ENCODE measurements at regions not wholly inside any gene's neighbourhood (a gene's known extent, or its start where the extent isn't known, plus 50 kb on each side); places are given as distances from the start of the nearest gene placed in this dataset.

DNA sequence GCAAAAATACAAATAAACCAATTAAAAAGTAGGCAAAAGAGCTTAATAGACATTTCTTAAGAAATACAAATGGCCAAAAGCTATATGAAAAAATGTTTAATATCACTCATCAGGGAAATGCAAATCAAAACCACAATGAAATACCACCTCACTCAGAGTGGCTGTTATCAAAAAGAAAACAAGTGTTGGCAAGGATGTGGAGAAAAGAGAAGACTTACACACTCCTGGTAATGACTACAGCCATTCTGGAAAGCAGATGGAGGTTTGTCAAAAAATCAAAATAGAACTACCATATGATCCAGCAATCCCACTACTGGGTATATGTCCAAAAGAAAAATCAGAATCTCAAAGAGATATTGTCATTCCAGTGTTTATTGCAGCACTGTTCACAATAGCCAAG lies 223.5 kb upstream of the SLC10A2 start:
- intact Hi-C loops (cut with micrococcal nuclease): no loop called here
- ChIA-PET CTCF (no interaction called here), RAD21 (ENCODE audit: low non-redundant PET in 1 of 2, low total read pairs in 2 of 2, uncharacterized antibody in 2 of 2, unreplicated experiment in 2 of 2) (no interaction called here), POLR2A (no interaction called here)
- Histone ChIP-seq H3K4me2 (ENCODE audit: low read length) (no peak overlapping the region), H3K79me2 (ENCODE audit: insufficient read depth, low read length) (no peaks in the 10 kb centered on the region), H3K4me3 (replicated peaks in 1 of 2; ENCODE audit: low read depth in 1 of 2, low read length in 2 of 2) (no peak overlapping the region), H3K36me3 (ENCODE audit: control insufficient read depth in 1 of 2, insufficient read depth in 2 of 2, low read length in 2 of 2) (no peaks in the 10 kb centered on the region), H3K27ac (ENCODE audit: low read depth, low read length) (no peak overlapping the region), H3K27me3 (ENCODE audit: insufficient read depth, low read length) (no peaks in the 10 kb centered on the region), H2AFZ (ENCODE audit: low read depth, low read length, poor library complexity, severe bottlenecking) (no peak overlapping the region), H3K9ac (ENCODE audit: low read length) (no peak overlapping the region), H4K20me1 (ENCODE audit: insufficient read depth) (no peaks in the 10 kb centered on the region), H3K9me2 (ENCODE audit: insufficient read depth) (no peaks in the 10 kb centered on the region), H3K4me1 (ENCODE audit: control insufficient read depth in 1 of 2, insufficient read depth in 2 of 2, low read length in 2 of 2) (no peaks in the 10 kb centered on the region), H3K9me3 (ENCODE audit: control insufficient read depth in 1 of 2, insufficient read depth in 1 of 2, low read depth in 1 of 2, low read length in 2 of 2) (no peaks in the 10 kb centered on the region)
- no peak for DNase-seq (ENCODE audit: low read depth, low spot score)
- TF ChIP-seq, protein P1, sequence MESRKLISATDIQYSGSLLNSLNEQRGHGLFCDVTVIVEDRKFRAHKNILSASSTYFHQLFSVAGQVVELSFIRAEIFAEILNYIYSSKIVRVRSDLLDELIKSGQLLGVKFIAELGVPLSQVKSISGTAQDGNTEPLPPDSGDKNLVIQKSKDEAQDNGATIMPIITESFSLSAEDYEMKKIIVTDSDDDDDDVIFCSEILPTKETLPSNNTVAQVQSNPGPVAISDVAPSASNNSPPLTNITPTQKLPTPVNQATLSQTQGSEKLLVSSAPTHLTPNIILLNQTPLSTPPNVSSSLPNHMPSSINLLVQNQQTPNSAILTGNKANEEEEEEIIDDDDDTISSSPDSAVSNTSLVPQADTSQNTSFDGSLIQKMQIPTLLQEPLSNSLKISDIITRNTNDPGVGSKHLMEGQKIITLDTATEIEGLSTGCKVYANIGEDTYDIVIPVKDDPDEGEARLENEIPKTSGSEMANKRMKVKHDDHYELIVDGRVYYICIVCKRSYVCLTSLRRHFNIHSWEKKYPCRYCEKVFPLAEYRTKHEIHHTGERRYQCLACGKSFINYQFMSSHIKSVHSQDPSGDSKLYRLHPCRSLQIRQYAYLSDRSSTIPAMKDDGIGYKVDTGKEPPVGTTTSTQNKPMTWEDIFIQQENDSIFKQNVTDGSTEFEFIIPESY (IDR thresholded peaks at IDR 0.05; ENCODE audit: extremely low read depth, insufficient replicate concordance, low read length): no peak
- TF ChIP-seq POLR2A (IDR thresholded peaks at IDR 0.05; ENCODE audit: borderline replicate concordance, extremely low read depth, insufficient read depth, insufficient read length) (no peak), RAD21 (IDR thresholded peaks at IDR 0.05; ENCODE audit: low read depth) (no peak), TCF7L2 (IDR thresholded peaks at IDR 0.05; ENCODE audit: borderline replicate concordance, extremely low read depth, insufficient read depth, insufficient read length) (no peak), EZH2phosphoT487 (IDR thresholded peaks at IDR 0.05; ENCODE audit: borderline replicate concordance) (no peak), POLR2AphosphoS5 (IDR thresholded peaks at IDR 0.05; ENCODE audit: low read depth, low read length) (no peak), SRF (IDR thresholded peaks at IDR 0.05; ENCODE audit: low read depth) (no peak), ELF1 (IDR thresholded peaks at IDR 0.05; ENCODE audit: borderline replicate concordance, low read depth) (no peak), ZFX (IDR thresholded peaks at IDR 0.05) (no peak), SP1 (IDR thresholded peaks at IDR 0.05; ENCODE audit: low read depth) (no peak), ZNF274 (IDR thresholded peaks at IDR 0.05; ENCODE audit: low read depth, low read length) (no peak), FOSL1 (IDR thresholded peaks at IDR 0.05; ENCODE audit: low read depth) (no peak), YY1 (IDR thresholded peaks at IDR 0.05; ENCODE audit: extremely low read depth, insufficient replicate concordance, low read depth, low read length) (no peak), EZH2 (IDR thresholded peaks at IDR 0.05) (no peak)
- TF ChIP-seq, protein P2, sequence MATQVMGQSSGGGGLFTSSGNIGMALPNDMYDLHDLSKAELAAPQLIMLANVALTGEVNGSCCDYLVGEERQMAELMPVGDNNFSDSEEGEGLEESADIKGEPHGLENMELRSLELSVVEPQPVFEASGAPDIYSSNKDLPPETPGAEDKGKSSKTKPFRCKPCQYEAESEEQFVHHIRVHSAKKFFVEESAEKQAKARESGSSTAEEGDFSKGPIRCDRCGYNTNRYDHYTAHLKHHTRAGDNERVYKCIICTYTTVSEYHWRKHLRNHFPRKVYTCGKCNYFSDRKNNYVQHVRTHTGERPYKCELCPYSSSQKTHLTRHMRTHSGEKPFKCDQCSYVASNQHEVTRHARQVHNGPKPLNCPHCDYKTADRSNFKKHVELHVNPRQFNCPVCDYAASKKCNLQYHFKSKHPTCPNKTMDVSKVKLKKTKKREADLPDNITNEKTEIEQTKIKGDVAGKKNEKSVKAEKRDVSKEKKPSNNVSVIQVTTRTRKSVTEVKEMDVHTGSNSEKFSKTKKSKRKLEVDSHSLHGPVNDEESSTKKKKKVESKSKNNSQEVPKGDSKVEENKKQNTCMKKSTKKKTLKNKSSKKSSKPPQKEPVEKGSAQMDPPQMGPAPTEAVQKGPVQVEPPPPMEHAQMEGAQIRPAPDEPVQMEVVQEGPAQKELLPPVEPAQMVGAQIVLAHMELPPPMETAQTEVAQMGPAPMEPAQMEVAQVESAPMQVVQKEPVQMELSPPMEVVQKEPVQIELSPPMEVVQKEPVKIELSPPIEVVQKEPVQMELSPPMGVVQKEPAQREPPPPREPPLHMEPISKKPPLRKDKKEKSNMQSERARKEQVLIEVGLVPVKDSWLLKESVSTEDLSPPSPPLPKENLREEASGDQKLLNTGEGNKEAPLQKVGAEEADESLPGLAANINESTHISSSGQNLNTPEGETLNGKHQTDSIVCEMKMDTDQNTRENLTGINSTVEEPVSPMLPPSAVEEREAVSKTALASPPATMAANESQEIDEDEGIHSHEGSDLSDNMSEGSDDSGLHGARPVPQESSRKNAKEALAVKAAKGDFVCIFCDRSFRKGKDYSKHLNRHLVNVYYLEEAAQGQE (IDR thresholded peaks at IDR 0.05; ENCODE audit: low read depth): no peak
- TF ChIP-seq, protein P3, sequence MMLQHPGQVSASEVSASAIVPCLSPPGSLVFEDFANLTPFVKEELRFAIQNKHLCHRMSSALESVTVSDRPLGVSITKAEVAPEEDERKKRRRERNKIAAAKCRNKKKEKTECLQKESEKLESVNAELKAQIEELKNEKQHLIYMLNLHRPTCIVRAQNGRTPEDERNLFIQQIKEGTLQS (IDR thresholded peaks at IDR 0.05): no peak
- TF ChIP-seq, protein P4, sequence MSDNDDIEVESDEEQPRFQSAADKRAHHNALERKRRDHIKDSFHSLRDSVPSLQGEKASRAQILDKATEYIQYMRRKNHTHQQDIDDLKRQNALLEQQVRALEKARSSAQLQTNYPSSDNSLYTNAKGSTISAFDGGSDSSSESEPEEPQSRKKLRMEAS (IDR thresholded peaks at IDR 0.05): no peak
- TF ChIP-seq, protein P5, sequence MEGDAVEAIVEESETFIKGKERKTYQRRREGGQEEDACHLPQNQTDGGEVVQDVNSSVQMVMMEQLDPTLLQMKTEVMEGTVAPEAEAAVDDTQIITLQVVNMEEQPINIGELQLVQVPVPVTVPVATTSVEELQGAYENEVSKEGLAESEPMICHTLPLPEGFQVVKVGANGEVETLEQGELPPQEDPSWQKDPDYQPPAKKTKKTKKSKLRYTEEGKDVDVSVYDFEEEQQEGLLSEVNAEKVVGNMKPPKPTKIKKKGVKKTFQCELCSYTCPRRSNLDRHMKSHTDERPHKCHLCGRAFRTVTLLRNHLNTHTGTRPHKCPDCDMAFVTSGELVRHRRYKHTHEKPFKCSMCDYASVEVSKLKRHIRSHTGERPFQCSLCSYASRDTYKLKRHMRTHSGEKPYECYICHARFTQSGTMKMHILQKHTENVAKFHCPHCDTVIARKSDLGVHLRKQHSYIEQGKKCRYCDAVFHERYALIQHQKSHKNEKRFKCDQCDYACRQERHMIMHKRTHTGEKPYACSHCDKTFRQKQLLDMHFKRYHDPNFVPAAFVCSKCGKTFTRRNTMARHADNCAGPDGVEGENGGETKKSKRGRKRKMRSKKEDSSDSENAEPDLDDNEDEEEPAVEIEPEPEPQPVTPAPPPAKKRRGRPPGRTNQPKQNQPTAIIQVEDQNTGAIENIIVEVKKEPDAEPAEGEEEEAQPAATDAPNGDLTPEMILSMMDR (IDR thresholded peaks at IDR 0.05 in 2 of 3, conservative IDR thresholded peaks at IDR 0.05 in 1 of 3; ENCODE audit: borderline replicate concordance in 1 of 3, insufficient read depth in 1 of 3, low read depth in 2 of 3, low read length in 2 of 3): no peak
- ATAC-seq: no peak
- BruUV-seq (replicated peaks): no TSS peak

Data from HCT116 (cell line).